ENCODE measurements at regions not wholly inside any gene's neighbourhood (a gene's known extent, or its start where the extent isn't known, plus 50 kb on each side); places are given as distances from the start of the nearest gene placed in this dataset.

GRCh38 chr15:36469311-36469966 lies 110.0 kb upstream of the CDIN1 start:
- H3K4me1 ChIP-seq (ENCODE audit: insufficient read depth, poor library complexity, severe bottlenecking): peaks cover 14% of the 10 kb centered on the region
- H3K9me3 ChIP-seq (ENCODE audit: severe bottlenecking): no peaks in the 10 kb centered on the region
- no peak overlapping the region for H3K4me3 ChIP-seq (ENCODE audit: severe bottlenecking)
- H3K36me3 ChIP-seq (ENCODE audit: low read depth): no peaks in the 10 kb centered on the region
- no peak for DNase-seq (ENCODE audit: low spot score)
- no peaks in the 10 kb centered on the region for H3K27me3 ChIP-seq (ENCODE audit: insufficient read depth, poor library complexity, severe bottlenecking)
- no peak for TF ChIP-seq CTCF (IDR thresholded peaks at IDR 0.05; ENCODE audit: poor library complexity, severe bottlenecking)
- no peak for ATAC-seq (ENCODE audit: low read depth)
- no peak overlapping the region for H3K27ac ChIP-seq (ENCODE audit: poor library complexity, severe bottlenecking)

- no peak overlapping the region for H3K4me3 ChIP-seq (ENCODE audit: severe bottlenecking)
- no peaks in the 10 kb centered on the region for H3K9me3 ChIP-seq (ENCODE audit: severe bottlenecking)
- H3K27me3 ChIP-seq (ENCODE audit: insufficient read depth, poor library complexity, severe bottlenecking): no peaks in the 10 kb centered on the region
- peaks cover 14% of the 10 kb centered on the region for H3K4me1 ChIP-seq (ENCODE audit: insufficient read depth, poor library complexity, severe bottlenecking)
- no peak for TF ChIP-seq CTCF (IDR thresholded peaks at IDR 0.05; ENCODE audit: poor library complexity, severe bottlenecking)
- no peaks in the 10 kb centered on the region for H3K36me3 ChIP-seq (ENCODE audit: low read depth)
- H3K27ac ChIP-seq (ENCODE audit: poor library complexity, severe bottlenecking): no peak overlapping the region
- ATAC-seq (ENCODE audit: low read depth): no peak
- no peak for DNase-seq (ENCODE audit: low spot score)
Observed at GRCh38 chr15:36472672-36473071, 106.8 kb upstream of the CDIN1 start.

- H3K36me3 ChIP-seq (ENCODE audit: low read depth): no peaks in the 10 kb centered on the region
- H3K4me3 ChIP-seq (ENCODE audit: severe bottlenecking): no peak overlapping the region
- H3K9me3 ChIP-seq (ENCODE audit: severe bottlenecking): no peaks in the 10 kb centered on the region
- no peaks in the 10 kb centered on the region for H3K27me3 ChIP-seq (ENCODE audit: insufficient read depth, poor library complexity, severe bottlenecking)
- H3K4me1 ChIP-seq (ENCODE audit: insufficient read depth, poor library complexity, severe bottlenecking): no peaks in the 10 kb centered on the region
- no peak overlapping the region for H3K27ac ChIP-seq (ENCODE audit: poor library complexity, severe bottlenecking)
- no peak for TF ChIP-seq CTCF (IDR thresholded peaks at IDR 0.05; ENCODE audit: poor library complexity, severe bottlenecking)
- ATAC-seq (ENCODE audit: low read depth) (no peak), DNase-seq (ENCODE audit: low spot score) (no peak)
Observed at GRCh38 chr15:36478561-36478960, 100.9 kb upstream of the CDIN1 start.

GRCh38 chr15:36479200-36479896 lies 100.1 kb upstream of the CDIN1 start:
- Histone ChIP-seq H3K36me3 (ENCODE audit: low read depth) (no peaks in the 10 kb centered on the region), H3K4me1 (ENCODE audit: insufficient read depth, poor library complexity, severe bottlenecking) (no peaks in the 10 kb centered on the region), H3K9me3 (ENCODE audit: severe bottlenecking) (no peaks in the 10 kb centered on the region), H3K27me3 (ENCODE audit: insufficient read depth, poor library complexity, severe bottlenecking) (no peaks in the 10 kb centered on the region), H3K4me3 (ENCODE audit: severe bottlenecking) (no peak overlapping the region), H3K27ac (ENCODE audit: poor library complexity, severe bottlenecking) (no peak overlapping the region)
- TF ChIP-seq CTCF (IDR thresholded peaks at IDR 0.05; ENCODE audit: poor library complexity, severe bottlenecking): no peak
- DNase-seq (ENCODE audit: low spot score): no peak
- no peak for ATAC-seq (ENCODE audit: low read depth)

- Histone ChIP-seq H3K4me3 (ENCODE audit: severe bottlenecking) (no peak overlapping the region), H3K9me3 (ENCODE audit: severe bottlenecking) (no peaks in the 10 kb centered on the region), H3K4me1 (ENCODE audit: insufficient read depth, poor library complexity, severe bottlenecking) (no peaks in the 10 kb centered on the region), H3K27ac (ENCODE audit: poor library complexity, severe bottlenecking) (no peak overlapping the region), H3K27me3 (ENCODE audit: insufficient read depth, poor library complexity, severe bottlenecking) (no peaks in the 10 kb centered on the region), H3K36me3 (ENCODE audit: low read depth) (no peaks in the 10 kb centered on the region)
- ATAC-seq (ENCODE audit: low read depth) (no peak), DNase-seq (ENCODE audit: low spot score) (no peak)
- no peak for TF ChIP-seq CTCF (IDR thresholded peaks at IDR 0.05; ENCODE audit: poor library complexity, severe bottlenecking)
Observed at GRCh38 chr15:36481156-36481555, 98.3 kb upstream of the CDIN1 start.
